ENCODE measurements at regions not wholly inside any gene's neighbourhood (a gene's known extent, or its start where the extent isn't known, plus 50 kb on each side); places are given as distances from the start of the nearest gene placed in this dataset.

DNA sequence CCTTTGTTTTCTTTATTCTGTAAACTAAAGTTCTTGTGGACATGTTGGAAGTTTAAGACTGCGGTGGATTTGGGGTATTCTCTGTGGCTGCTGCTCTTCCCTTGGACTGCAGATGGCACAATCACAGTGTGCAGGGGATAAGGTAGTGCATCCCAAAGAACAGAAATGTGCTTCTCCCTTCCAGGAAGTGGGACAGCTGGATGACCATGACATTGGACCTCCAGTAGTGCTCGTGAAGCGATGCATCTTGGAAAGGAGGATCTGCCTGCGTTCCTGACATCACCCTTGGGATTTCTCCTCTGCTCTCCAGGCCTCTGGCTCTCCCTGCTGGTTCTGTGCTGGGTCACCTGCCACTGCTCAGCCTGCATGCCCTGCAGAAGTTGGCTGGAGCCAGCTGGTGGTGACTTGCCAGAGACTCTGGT is 109.9 kb downstream of the SLC4A3 start:
- H3K4me3 ChIP-seq (replicated peaks; ENCODE audit: low read depth, low read length), result no peak overlapping the region
- peak; percentile 29 for DNase-seq (ENCODE audit: low read depth)
- TF ChIP-seq, protein P1, sequence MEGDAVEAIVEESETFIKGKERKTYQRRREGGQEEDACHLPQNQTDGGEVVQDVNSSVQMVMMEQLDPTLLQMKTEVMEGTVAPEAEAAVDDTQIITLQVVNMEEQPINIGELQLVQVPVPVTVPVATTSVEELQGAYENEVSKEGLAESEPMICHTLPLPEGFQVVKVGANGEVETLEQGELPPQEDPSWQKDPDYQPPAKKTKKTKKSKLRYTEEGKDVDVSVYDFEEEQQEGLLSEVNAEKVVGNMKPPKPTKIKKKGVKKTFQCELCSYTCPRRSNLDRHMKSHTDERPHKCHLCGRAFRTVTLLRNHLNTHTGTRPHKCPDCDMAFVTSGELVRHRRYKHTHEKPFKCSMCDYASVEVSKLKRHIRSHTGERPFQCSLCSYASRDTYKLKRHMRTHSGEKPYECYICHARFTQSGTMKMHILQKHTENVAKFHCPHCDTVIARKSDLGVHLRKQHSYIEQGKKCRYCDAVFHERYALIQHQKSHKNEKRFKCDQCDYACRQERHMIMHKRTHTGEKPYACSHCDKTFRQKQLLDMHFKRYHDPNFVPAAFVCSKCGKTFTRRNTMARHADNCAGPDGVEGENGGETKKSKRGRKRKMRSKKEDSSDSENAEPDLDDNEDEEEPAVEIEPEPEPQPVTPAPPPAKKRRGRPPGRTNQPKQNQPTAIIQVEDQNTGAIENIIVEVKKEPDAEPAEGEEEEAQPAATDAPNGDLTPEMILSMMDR (IDR thresholded peaks at IDR 0.05; ENCODE audit: low read length, missing control alignments), result peak; percentile 33

DNA sequence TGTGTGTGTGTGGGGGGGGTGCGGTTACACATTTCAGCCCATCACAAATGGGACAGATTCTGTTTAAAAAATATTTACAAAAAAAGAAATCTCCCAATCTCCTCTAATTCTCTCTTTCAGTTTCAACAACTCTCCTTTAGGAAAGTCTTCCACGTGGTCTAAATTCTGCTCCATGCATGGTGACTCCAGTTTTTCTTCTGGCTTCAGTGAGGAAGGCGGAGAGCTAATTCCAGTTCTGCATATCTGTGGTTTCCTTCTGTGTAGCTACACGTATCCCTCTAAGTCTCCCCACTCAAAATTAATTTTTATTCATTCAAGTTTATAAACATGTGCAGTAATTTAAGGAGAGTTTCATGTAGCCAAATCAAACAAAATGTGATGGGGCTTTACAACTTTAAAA is 111.6 kb downstream of the SLC4A3 start:
- TF ChIP-seq, protein P1 (IDR thresholded peaks at IDR 0.05; ENCODE audit: low read length, missing control alignments), result no peak
- H3K4me3 ChIP-seq (replicated peaks; ENCODE audit: low read depth, low read length), result no peak overlapping the region
- DNase-seq (ENCODE audit: low read depth), result no peak

DNA sequence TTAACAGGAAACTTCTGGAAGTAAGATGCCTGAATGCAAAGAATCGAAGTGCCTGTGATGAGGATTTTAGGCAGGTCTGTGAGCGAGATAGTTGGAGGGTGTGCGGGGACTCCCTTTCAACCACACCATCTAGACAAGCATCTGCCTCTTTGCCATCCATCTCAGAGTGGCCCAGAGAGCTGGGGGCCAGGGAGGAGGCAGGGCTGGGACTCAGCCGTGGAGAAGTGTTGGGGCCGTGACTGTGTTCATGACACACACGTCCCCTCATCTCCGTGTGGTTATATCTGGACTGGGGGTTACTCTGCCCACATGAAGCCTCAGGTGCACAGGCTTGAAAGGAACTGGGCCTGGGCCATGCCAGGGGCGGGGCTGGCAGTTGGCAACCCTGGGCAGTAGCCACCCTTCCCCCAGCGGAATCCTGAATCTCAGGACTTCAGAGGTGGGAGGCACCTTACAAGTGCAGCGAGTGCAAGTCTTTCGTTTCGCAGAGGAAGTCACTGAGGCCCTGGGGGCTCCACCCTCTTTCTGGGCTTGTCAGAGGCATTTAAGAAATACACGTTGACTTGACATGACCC is 112.5 kb downstream of the SLC4A3 start:
- no peak overlapping the region for H3K4me3 ChIP-seq (replicated peaks; ENCODE audit: low read depth, low read length)
- DNase-seq (ENCODE audit: low read depth), result no peak
- TF ChIP-seq, protein P1 (IDR thresholded peaks at IDR 0.05; ENCODE audit: low read length, missing control alignments), result no peak

DNA sequence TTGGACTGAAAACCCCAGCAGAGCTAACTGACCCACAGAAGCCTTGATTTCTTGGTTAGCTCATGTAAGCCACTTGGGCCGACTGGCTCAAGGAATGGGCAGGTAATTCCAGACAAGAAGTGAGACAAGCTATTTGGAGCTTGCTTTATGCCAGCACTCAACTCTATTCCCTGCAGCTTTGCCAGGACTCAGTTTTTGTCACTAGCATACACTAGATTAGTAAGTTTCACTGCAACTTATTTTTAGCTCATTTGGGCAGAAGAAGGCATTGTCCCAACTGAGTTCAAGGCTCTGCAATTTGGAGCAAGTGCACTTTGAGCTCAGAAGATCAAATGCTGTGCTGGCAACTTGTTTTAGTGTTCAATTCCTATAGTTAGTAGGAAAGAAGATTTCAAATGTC is 116.1 kb downstream of the SLC4A3 start:
- DNase-seq (ENCODE audit: low read depth), result no peak
- no peak overlapping the region for H3K4me3 ChIP-seq (replicated peaks; ENCODE audit: low read depth, low read length)
- TF ChIP-seq, protein P1 (IDR thresholded peaks at IDR 0.05; ENCODE audit: low read length, missing control alignments), result no peak

DNA sequence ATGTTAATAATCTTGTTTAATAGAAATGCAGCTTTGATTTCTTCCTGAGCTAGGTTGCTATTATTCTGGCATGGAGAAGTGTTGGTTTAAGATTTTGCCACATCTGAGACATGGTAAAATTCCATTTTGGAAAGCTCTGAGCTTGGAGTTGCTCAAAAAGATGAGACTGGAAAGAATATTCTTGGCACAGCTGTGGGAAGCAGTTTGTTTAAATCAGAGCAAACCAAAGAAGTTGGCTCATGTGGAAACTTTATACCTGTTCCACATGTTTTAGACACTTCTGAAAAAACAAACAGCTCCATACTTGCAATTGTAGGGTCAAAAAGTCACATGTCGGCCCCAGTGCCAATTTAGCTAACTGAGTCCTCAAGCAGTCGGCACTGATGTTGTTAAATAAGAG is 116.6 kb downstream of the SLC4A3 start:
- TF ChIP-seq, protein P1 (IDR thresholded peaks at IDR 0.05; ENCODE audit: low read length, missing control alignments), result no peak
- H3K4me3 ChIP-seq (replicated peaks; ENCODE audit: low read depth, low read length), result no peak overlapping the region
- no peak for DNase-seq (ENCODE audit: low read depth)

DNA sequence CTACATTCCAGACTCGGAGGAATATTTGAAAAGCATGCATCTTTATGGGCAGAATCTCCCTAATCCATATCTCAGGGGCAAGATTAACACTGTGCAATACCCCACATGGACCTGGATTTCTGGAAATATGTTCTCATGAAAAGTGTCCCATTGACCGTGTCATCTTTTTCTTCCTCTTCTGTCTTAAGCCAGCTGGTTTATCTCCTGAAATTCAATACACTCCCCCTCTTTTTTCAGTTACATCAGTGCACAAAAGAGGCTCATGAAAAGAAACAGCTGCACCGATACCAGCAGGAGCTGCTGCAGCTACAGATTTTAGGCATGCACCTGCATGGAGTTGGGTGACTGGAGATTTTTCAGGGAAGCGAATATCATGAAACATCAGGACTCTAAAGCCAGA is 117.2 kb downstream of the SLC4A3 start:
- H3K4me3 ChIP-seq (replicated peaks; ENCODE audit: low read depth, low read length), result no peak overlapping the region
- TF ChIP-seq, protein P1 (IDR thresholded peaks at IDR 0.05; ENCODE audit: low read length, missing control alignments), result no peak
- no peak for DNase-seq (ENCODE audit: low read depth)

DNA sequence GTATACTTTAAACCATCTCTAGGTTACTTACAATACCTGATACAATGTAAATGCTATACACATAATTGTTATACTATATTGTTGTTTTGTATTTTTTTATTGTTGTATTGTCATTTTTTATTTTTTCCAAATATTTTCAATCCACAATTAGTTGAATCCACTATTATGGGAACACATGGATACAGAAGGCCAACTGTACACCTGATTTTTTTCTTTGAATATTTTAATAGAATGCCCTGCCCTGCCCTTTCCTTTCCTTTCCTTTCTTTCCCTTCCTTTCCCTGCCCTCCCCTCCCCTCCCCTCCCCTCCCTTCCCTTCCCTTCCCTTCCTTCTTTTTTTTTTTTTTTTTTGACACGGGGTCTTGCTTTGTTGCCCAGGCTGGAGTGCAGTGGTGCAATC is 120.2 kb downstream of the SLC4A3 start:
- TF ChIP-seq, protein P1 (IDR thresholded peaks at IDR 0.05; ENCODE audit: low read length, missing control alignments), result no peak
- no peak for DNase-seq (ENCODE audit: low read depth)
- no peak overlapping the region for H3K4me3 ChIP-seq (replicated peaks; ENCODE audit: low read depth, low read length)
